ENCODE measurements at regions not wholly inside any gene's neighbourhood (a gene's known extent, or its start where the extent isn't known, plus 50 kb on each side); places are given as distances from the start of the nearest gene placed in this dataset.
A peak's percentile ranks its signal among the peaks of the same experiment; 100 is the strongest.
"Not testable (repeated sequence)": the region's sequence is repeated elsewhere in the genome, so short reads cannot be mapped to it uniquely, and the experiment has no call there.

DNA sequence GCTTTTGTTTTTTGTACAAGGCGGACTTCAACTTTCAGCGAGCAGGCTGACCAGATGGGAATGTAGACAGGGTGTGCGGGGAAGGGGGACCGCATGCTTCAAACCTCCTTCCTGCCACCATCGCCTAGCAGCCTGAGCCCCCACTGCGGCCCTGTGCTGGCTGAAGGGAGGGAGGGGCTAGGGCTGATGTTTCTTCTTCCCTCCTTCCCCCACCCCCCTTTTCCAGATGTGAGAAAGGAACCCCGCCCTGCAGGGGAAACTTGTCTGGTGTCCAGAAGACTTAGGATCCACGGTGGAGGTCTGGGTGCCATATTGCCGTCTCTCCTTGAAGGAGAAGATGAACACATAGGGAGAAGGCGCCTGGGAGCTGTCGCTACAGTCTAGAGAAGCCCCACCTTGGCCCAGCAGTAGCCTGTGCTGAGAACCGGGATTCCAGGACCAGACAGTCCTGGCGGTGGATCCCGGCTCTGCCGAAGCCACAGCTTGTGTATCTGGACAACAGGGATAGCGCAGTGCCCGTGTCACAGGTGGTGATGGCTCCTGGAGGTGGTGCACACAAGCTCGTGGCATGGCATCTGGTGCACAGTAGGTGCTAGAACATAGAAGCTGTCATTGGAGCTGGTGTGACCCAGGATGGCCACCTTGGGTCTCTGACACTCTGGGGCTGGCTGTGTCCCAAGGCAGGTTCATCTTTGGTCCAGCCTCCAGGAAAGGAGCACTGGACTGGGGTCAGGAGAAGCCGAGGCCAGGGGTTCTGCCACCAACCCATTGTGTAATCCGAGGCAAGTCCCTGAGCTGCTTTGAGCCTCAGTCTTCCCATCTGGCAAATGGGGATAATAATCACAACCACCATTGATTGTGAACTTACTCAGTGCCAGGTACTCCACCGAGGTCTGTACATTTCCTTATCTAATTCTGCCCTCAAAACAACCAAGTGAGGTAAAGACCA, 205.6 kb downstream of the C9orf50 start:
- TF ChIP-seq, protein P1, sequence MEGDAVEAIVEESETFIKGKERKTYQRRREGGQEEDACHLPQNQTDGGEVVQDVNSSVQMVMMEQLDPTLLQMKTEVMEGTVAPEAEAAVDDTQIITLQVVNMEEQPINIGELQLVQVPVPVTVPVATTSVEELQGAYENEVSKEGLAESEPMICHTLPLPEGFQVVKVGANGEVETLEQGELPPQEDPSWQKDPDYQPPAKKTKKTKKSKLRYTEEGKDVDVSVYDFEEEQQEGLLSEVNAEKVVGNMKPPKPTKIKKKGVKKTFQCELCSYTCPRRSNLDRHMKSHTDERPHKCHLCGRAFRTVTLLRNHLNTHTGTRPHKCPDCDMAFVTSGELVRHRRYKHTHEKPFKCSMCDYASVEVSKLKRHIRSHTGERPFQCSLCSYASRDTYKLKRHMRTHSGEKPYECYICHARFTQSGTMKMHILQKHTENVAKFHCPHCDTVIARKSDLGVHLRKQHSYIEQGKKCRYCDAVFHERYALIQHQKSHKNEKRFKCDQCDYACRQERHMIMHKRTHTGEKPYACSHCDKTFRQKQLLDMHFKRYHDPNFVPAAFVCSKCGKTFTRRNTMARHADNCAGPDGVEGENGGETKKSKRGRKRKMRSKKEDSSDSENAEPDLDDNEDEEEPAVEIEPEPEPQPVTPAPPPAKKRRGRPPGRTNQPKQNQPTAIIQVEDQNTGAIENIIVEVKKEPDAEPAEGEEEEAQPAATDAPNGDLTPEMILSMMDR (conservative IDR thresholded peaks at IDR 0.05), result no peak
- DNase-seq (ENCODE audit: extremely low spot score, unreplicated experiment), result no peak
- peaks cover 29% of the 10 kb centered on the region for H3K4me1 Mint-ChIP-seq (ENCODE audit: unreplicated experiment)
- peak overlapping the region; percentile 98 for H3K27ac Mint-ChIP-seq
- H3K9me3 Mint-ChIP-seq, result peaks cover 9% of the 10 kb centered on the region
- no peaks in the 10 kb centered on the region for H3K27me3 Mint-ChIP-seq
- H3K36me3 Mint-ChIP-seq, result peaks cover 5% of the 10 kb centered on the region
- H3K4me3 Mint-ChIP-seq, result peak overlapping the region; percentile 25

DNA sequence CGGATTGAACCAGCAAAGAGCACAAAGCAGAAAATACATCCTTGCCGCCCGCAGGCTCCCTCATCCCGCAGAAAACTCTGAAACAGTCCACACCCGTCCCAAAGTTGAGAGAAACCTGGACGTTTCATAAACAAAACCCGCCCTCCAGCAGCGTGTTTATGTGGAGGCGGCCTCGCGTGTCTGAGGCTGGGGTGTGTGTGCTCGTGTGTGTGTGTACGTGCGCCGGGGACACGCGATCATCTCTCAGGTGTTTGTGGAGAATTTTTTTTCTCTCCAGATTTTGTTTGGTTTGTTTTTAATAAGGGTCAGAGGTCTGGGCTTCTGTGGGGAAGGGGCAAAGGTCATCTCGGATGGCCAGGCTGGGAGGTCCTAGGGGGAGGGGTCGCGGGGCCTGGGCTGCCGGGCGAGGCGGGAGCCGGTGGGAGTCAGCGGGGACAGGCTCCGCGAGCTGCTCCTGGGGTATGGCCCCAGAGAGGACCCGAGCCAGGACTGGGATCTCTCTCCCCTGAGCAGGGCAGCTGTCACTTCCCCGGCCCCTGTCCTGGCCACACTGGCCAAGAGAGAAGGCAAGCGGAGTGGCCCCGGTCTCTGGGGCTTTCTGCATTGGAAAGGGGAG, 206.4 kb downstream of the C9orf50 start:
- Mint-ChIP-seq H3K27ac (peak overlapping the region; percentile 98), H3K4me3 (peak overlapping the region; percentile 89), H3K27me3 (no peaks in the 10 kb centered on the region), H3K4me1 (ENCODE audit: unreplicated experiment) (peaks cover 27% of the 10 kb centered on the region), H3K36me3 (peaks cover 5% of the 10 kb centered on the region), H3K9me3 (peaks cover 10% of the 10 kb centered on the region)
- TF ChIP-seq, protein P1 (conservative IDR thresholded peaks at IDR 0.05), result no peak
- no peak for DNase-seq (ENCODE audit: extremely low spot score, unreplicated experiment)

DNA sequence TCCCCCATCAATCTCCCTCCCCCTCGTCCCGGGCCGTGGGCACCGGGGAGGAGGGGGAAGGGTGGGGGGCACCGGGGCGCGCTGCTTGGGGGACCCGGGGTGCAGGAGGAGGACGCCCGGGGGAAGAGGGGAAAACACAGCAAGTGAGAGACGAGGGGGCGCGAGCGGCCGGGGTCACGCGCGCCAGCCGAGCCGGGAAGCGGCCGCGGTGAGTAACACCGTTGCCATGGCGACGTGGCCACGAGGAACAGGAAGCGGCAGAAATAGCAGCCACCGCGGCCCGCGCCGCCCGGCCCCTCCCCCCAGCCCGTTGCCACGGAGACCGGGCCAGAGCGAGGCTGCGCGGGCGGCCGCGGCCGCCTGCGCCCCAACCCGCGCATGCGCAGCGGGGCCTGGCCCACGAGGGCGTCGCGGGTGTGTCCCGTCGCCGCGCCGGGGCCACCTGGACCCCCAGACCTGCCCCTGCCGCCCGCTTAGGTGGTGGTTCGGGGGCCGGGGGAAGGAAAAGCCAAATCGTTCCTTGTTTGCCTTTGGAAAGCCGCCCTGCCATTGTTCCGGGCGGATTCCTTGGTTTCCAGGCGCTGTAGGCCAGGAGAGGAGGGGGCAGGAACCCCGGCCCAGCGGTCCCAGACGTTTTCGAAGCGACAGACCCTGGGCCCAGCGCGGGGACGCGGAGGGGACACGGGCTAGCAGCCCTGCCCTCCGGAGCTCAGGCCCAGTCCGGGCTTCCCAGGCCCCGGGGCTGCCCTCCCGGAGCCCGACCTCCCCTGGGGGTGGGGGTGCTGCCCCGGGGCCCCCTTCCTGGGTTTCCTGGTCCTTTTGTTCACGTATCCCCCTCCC, 207.1 kb downstream of the C9orf50 start:
- H3K27ac Mint-ChIP-seq, result peak overlapping the region; percentile 98
- H3K4me3 Mint-ChIP-seq, result peak overlapping the region; percentile 89
- DNase-seq (ENCODE audit: extremely low spot score, unreplicated experiment), result peak; percentile 99
- peaks cover 5% of the 10 kb centered on the region for H3K36me3 Mint-ChIP-seq
- H3K27me3 Mint-ChIP-seq, result no peaks in the 10 kb centered on the region
- peaks cover 7% of the 10 kb centered on the region for H3K9me3 Mint-ChIP-seq
- TF ChIP-seq, protein P1 (conservative IDR thresholded peaks at IDR 0.05), result no peak
- H3K4me1 Mint-ChIP-seq (ENCODE audit: unreplicated experiment), result peaks cover 30% of the 10 kb centered on the region

DNA sequence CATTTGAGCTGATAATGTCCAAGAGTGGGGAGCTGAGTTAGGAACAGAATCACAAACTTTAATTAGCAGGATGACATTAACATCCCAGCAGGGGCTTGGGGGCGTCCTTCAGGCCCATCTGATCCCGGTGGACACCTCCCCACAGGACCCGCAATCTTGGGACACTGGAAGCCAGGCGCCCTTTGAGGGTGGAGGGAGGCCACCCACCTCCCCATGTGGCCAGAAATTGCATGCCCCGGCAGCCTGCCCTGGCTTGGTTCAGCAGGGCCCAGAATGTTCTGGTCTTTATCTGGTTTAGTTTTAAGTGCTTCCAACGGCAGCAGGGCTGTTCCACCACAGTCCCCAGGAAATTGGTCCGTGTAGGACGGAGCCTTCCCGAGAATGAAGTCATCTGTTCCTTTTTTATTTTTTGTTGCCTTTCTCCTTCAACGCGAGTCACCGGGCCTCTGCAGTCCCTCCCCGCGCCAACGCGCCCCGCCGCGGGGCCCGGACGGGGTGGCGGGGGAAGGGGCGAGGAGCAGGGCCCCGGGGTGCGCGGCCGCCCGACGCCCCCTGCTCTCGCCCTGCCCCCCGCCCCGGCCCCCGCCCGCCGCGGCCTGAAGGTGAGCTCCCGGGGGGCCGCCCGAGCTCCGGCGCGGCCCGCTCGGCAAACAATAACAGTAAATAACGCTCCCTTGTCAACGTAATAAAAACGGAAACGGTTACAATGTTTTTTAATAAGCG, 207.9 kb downstream of the C9orf50 start:
- H3K36me3 Mint-ChIP-seq, result peaks cover 5% of the 10 kb centered on the region
- H3K4me1 Mint-ChIP-seq (ENCODE audit: unreplicated experiment), result peaks cover 38% of the 10 kb centered on the region
- TF ChIP-seq, protein P1 (conservative IDR thresholded peaks at IDR 0.05), result no peak
- H3K27me3 Mint-ChIP-seq, result no peaks in the 10 kb centered on the region
- H3K4me3 Mint-ChIP-seq, result peak overlapping the region; percentile 86
- DNase-seq (ENCODE audit: extremely low spot score, unreplicated experiment), result no peak
- peak overlapping the region; percentile 94 for H3K27ac Mint-ChIP-seq
- H3K9me3 Mint-ChIP-seq, result peaks cover 7% of the 10 kb centered on the region

DNA sequence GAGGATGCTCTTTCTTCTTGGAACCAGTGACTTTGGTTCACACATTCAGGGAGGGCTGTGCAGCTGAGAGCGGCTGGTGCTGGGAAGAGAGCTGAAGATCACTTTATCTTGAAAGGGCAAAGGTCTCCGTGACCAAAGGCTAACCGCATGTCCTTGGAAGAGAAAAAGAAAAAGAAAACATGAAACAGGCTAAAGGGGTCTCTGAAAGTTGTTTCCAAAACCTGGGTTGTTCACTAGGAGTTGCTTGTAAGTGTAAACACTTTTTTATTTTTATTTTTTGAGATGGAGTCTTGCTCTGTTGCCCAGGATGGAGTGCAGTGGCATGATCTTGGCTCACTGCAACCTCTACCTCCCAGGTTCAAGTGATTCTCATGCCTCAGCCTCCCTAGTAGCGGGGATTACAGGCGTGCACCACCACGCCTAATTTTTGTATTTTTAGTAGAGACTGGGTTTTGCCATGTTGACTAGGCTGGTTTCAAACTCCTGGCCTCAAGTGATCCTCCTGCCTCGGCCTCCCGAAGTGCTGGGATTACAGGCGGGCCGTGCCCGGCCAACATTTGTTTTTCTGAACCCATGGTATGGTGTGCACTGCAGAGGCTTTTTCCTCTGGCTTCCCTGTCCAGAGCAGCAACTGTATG, 208.6 kb downstream of the C9orf50 start:
- H3K4me1 Mint-ChIP-seq (ENCODE audit: unreplicated experiment), result peaks cover 37% of the 10 kb centered on the region
- H3K4me3 Mint-ChIP-seq, result peak overlapping the region; percentile 86
- not testable (repeated sequence) for H3K36me3 Mint-ChIP-seq; DNase-seq (ENCODE audit: extremely low spot score, unreplicated experiment); H3K9me3 Mint-ChIP-seq; H3K27me3 Mint-ChIP-seq
- peak overlapping the region; percentile 94 for H3K27ac Mint-ChIP-seq
